H1 (cell line): ENCODE measurements at regions not wholly inside any gene's neighbourhood (a gene's known extent, or its start where the extent isn't known, plus 50 kb on each side); places are given as distances from the start of the nearest gene placed in this dataset.

Source experiments
- CTCF ChIA-PET: fragments of 300-600 bp; sonication (Branson Sonifier 250); formaldehyde crosslinking; loops from one replicate; lab custom pipeline; 2021; ENCODE audit not compliant: partially characterized antibody; lab: Charles Lee
- POLR2A ChIA-PET: fragments of 300-600 bp; sonication (Branson Sonifier 250); formaldehyde crosslinking; loops from one replicate; lab custom pipeline; 2021; ENCODE audit warnings: inconsistent platforms; ENCODE audit not compliant: partially characterized antibody; lab: Charles Lee
- DNase-seq, 2 experiments: peaks; one replicate each; pipeline versions ENCODE4 v3.0.0 to v3.0.0-alpha.2; 2010 to 2022; ENCODE audit warnings: low spot score in 2 of 2, low read depth in 1 of 2, mixed read lengths in 1 of 2
- FAIRE-seq: peaks from 2 replicates; lab custom pipeline; 2011; peaks lifted over from hg19 to GRCh38; lab: Jason Lieb, UNC
- H2AFZ ChIP-seq: 2 replicates; pipeline ENCODE4 v1.8.1; 2012; ENCODE audit warnings: low read length, inconsistent platforms
- H2AK5ac ChIP-seq: 2 replicates; pipeline ENCODE4 v1.6.1; 2013; ENCODE audit warnings: low read depth, low read length
- H2BK120ac ChIP-seq: replicated peaks from 2 replicates; pipeline ENCODE3; 2013; ENCODE audit warnings: low read depth, low read length, inconsistent platforms
- H2BK12ac ChIP-seq: 2 replicates; pipeline ENCODE4 v1.6.1; 2013; ENCODE audit warnings: low read depth, low read length
- H2BK15ac ChIP-seq: 2 replicates; pipeline ENCODE4 v1.6.1; 2013; ENCODE audit warnings: low read length
- H2BK20ac ChIP-seq: 2 replicates; pipeline ENCODE4 v1.6.1; 2013; ENCODE audit warnings: low read length
- H2BK5ac ChIP-seq: 2 replicates; pipeline ENCODE4 v1.6.1; 2013; ENCODE audit warnings: low read depth, low read length
- H3K14ac ChIP-seq: 2 replicates; pipeline ENCODE4 v1.6.1; 2013; ENCODE audit warnings: inconsistent platforms; ENCODE audit not compliant: insufficient read length
- H3K18ac ChIP-seq: 2 replicates; pipeline ENCODE4 v1.6.1; 2013; ENCODE audit warnings: low read length; ENCODE audit errors: extremely low read depth
- H3K23ac ChIP-seq: 2 replicates; pipeline ENCODE4 v1.6.1; 2013; ENCODE audit warnings: inconsistent platforms; ENCODE audit not compliant: insufficient read length
- H3K23me2 ChIP-seq: 2 replicates; pipeline ENCODE4 v1.6.1; 2013; ENCODE audit warnings: low read depth, low read length
- H3K27ac ChIP-seq: 2 replicates; pipeline ENCODE4 v1.6.1; 2011; ENCODE audit warnings: low read depth, low read length, inconsistent platforms
- H3K27me3 ChIP-seq, 4 experiments: replicated peaks in 1 of 4; 1 replicate in 1 of 4; 2 replicates in 3 of 4; pipeline versions ENCODE4 v1.6.1 to v1.8.1; 2011 to 2013; ENCODE audit warnings: low read length in 3 of 4, mild to moderate bottlenecking in 3 of 4, inconsistent platforms in 2 of 4, mixed read lengths in 2 of 4, moderate library complexity in 1 of 4; ENCODE audit not compliant: control insufficient read depth in 3 of 4, insufficient read depth in 3 of 4; ENCODE audit errors: extremely low read depth in 1 of 4
- H3K36me3 ChIP-seq, 4 experiments: 2 replicates each; pipeline versions ENCODE4 v1.6.1 to v1.8.1; 2011 to 2013; ENCODE audit warnings: mild to moderate bottlenecking in 4 of 4, low read length in 3 of 4, moderate library complexity in 2 of 4, control low read depth in 1 of 4, inconsistent platforms in 1 of 4; ENCODE audit not compliant: insufficient read depth in 4 of 4, control insufficient read depth in 2 of 4
- H3K4ac ChIP-seq: replicated peaks from 2 replicates; pipeline ENCODE3; 2013; ENCODE audit warnings: low read length, low read depth, mixed read lengths, inconsistent platforms; ENCODE audit not compliant: insufficient read length
- H3K4me1 ChIP-seq, 4 experiments: replicated peaks in 1 of 4; 1 replicate in 1 of 4; 2 replicates in 3 of 4; pipeline versions ENCODE4 v1.6.1 to v1.8.1; 2011 to 2013; ENCODE audit warnings: low read length in 3 of 4, inconsistent platforms in 2 of 4, mixed read lengths in 1 of 4; ENCODE audit not compliant: insufficient read depth in 4 of 4, control insufficient read depth in 3 of 4
- H3K4me2 ChIP-seq, 2 experiments: 2 replicates each; pipeline versions ENCODE4 v1.6.1 to v1.8.1; 2011 to 2013; ENCODE audit warnings: low read depth in 2 of 2, low read length in 2 of 2, control low read depth in 1 of 2, inconsistent platforms in 1 of 2, mild to moderate bottlenecking in 1 of 2; ENCODE audit not compliant: insufficient read depth in 1 of 2
- H3K4me3 ChIP-seq, 4 experiments: fragments of 200-600, 300-600 bp in 1 of 4; sonication (generic), shearing (Covaris generic), sonication (Bioruptor Twin) in 1 of 4; 2 replicates each; pipeline versions ENCODE4 v1.5.1 to v1.8.1; 2011 to 2016; ENCODE audit warnings: low read length in 4 of 4, low read depth in 3 of 4, control low read depth in 2 of 4, inconsistent platforms in 2 of 4, mild to moderate bottlenecking in 2 of 4, mixed read lengths in 1 of 4, moderate library complexity in 1 of 4; ENCODE audit not compliant: insufficient read depth in 2 of 4; ENCODE audit errors: extremely low read depth in 1 of 4
- H3K56ac ChIP-seq: replicated peaks from 2 replicates; pipeline ENCODE3; 2013; ENCODE audit warnings: low read depth, mild to moderate bottlenecking, mixed read lengths, low read length, inconsistent platforms; ENCODE audit not compliant: insufficient read length
- H3K79me1 ChIP-seq: 2 replicates; pipeline ENCODE4 v1.6.1; 2013; ENCODE audit warnings: low read depth, low read length, control low read depth
- H3K79me2 ChIP-seq, 2 experiments: 2 replicates each; pipeline versions ENCODE4 v1.6.1 to v1.8.1; 2012 to 2013; ENCODE audit warnings: low read length in 2 of 2, mild to moderate bottlenecking in 2 of 2, inconsistent platforms in 1 of 2; ENCODE audit not compliant: insufficient read depth in 2 of 2, control insufficient read depth in 1 of 2
- H3K9ac ChIP-seq, 4 experiments: replicated peaks in 1 of 4; 1 replicate in 1 of 4; 2 replicates in 3 of 4; pipeline versions ENCODE4 v1.6.1 to v1.8.1; 2011 to 2013; ENCODE audit warnings: low read depth in 3 of 4, low read length in 3 of 4, control low read depth in 2 of 4, mild to moderate bottlenecking in 2 of 4, moderate library complexity in 2 of 4, inconsistent platforms in 1 of 4; ENCODE audit errors: extremely low read depth in 1 of 4
- H3K9me3 ChIP-seq, 2 experiments: 2 replicates each; pipeline versions ENCODE4 v1.6.1 to v1.8.1; 2012 to 2013; ENCODE audit warnings: mild to moderate bottlenecking in 2 of 2, moderate library complexity in 2 of 2, control low read depth in 1 of 2, inconsistent platforms in 1 of 2, low read depth in 1 of 2, low read length in 1 of 2, mixed read lengths in 1 of 2; ENCODE audit not compliant: insufficient read depth in 2 of 2
- H4K20me1 ChIP-seq, 2 experiments: replicated peaks in 1 of 2; 2 replicates each; pipeline versions ENCODE3 to v1.8.1; 2011 to 2013; ENCODE audit warnings: inconsistent platforms in 2 of 2, low read length in 2 of 2, mild to moderate bottlenecking in 1 of 2; ENCODE audit not compliant: insufficient read depth in 2 of 2, control insufficient read depth in 1 of 2
- H4K5ac ChIP-seq: 2 replicates; pipeline ENCODE4 v1.6.1; 2013; ENCODE audit warnings: low read length, low read depth, mixed read lengths, inconsistent platforms; ENCODE audit not compliant: insufficient read length
- H4K8ac ChIP-seq: 2 replicates; pipeline ENCODE4 v1.8.0; 2013; ENCODE audit warnings: mild to moderate bottlenecking, moderate library complexity, low read length, inconsistent platforms; ENCODE audit not compliant: insufficient read depth; ENCODE audit errors: extremely low read depth
- H4K91ac ChIP-seq: replicated peaks from 2 replicates; pipeline ENCODE3; 2013; ENCODE audit warnings: low read length, mixed read lengths, inconsistent platforms; ENCODE audit not compliant: insufficient read length
- EZH2 ChIP-seq: fragments of 200-600 bp; sonication (generic); IDR thresholded peaks from 2 replicates; pipeline ENCODE4 v1.7.1; 2012; ENCODE audit warnings: low read depth, mild to moderate bottlenecking, moderate library complexity, low read length, inconsistent platforms; ENCODE audit not compliant: severe bottlenecking
- GABPA ChIP-seq: IDR thresholded peaks from 2 replicates; pipeline ENCODE4 v1.6.1; 2011; ENCODE audit warnings: mild to moderate bottlenecking, low read length, moderate library complexity, borderline replicate concordance; ENCODE audit not compliant: insufficient read depth
- HDAC2 ChIP-seq, 2 experiments: fragments of 300-600 bp in 1 of 2; sonication (generic) in 1 of 2; IDR thresholded peaks; 2 replicates each; pipeline ENCODE4 v1.6.1; 2011 to 2012; ENCODE audit warnings: low read depth in 2 of 2, low read length in 2 of 2, mild to moderate bottlenecking in 2 of 2, moderate library complexity in 2 of 2, borderline replicate concordance in 1 of 2, inconsistent platforms in 1 of 2
- NRF1 ChIP-seq: IDR thresholded peaks from 2 replicates; pipeline ENCODE4 v1.6.1; 2011; ENCODE audit warnings: mild to moderate bottlenecking, low read depth, low read length, improper control_type of control experiment
- PHF8 ChIP-seq: fragments of 200-600 bp; sonication (generic); conservative IDR thresholded peaks from 2 replicates; pipeline ENCODE4 v1.7.1; 2012; ENCODE audit warnings: low read depth, mild to moderate bottlenecking, inconsistent platforms, low read length, moderate library complexity
- POU5F1 ChIP-seq: IDR thresholded peaks from 2 replicates; pipeline ENCODE4 v1.6.1; 2011; ENCODE audit warnings: low read depth, mild to moderate bottlenecking, low read length, moderate library complexity
- RNF2 ChIP-seq: fragments of 200-900, 300-1000 bp; sonication (generic); IDR thresholded peaks from 2 replicates; pipeline ENCODE4 v1.7.1; 2016; ENCODE audit warnings: borderline replicate concordance, low read depth, mild to moderate bottlenecking, antibody characterized with exemption, low read length; ENCODE audit not compliant: poor library complexity, severe bottlenecking; ENCODE audit errors: missing control alignments
- RXRA ChIP-seq: IDR thresholded peaks from 2 replicates; pipeline ENCODE4 v1.6.1; 2011; ENCODE audit warnings: low read depth, mild to moderate bottlenecking, low read length, moderate library complexity; ENCODE audit not compliant: insufficient read depth
- WGBS, 2 experiments: shearing (Covaris generic) in 1 of 2; methylation state at CpG; one replicate each; pipeline versions ENCODE4 v1.1.6 to v1.1.7; 2013 to 2015; ENCODE audit warnings: low lambda C conversion rate in 2 of 2, mixed read lengths in 2 of 2, inconsistent platforms in 1 of 2, low coverage in 1 of 2, missing lambda C conversion rate in 1 of 2; ENCODE audit not compliant: insufficient replicate concordance in 2 of 2, insufficient coverage in 1 of 2, insufficient read length in 1 of 2; ENCODE audit errors: extremely low coverage in 1 of 2, missing lambda C conversion rate in 1 of 2; 5-methylcytosine and 5-hydroxymethylcytosine counted together
- TF ChIP-seq, protein P1 (sequence below), 3 experiments: IDR thresholded peaks; 1 replicate in 2 of 3; 2 replicates in 1 of 3; pipeline versions ENCODE4 v1.5.1 to v1.6.1; 2011; ENCODE audit warnings: low read length in 3 of 3, mild to moderate bottlenecking in 3 of 3, inconsistent platforms in 2 of 3, low read depth in 1 of 3, moderate library complexity in 1 of 3; ENCODE audit not compliant: insufficient read depth in 1 of 3; ENCODE audit errors: control extremely low read depth in 1 of 3
- TF ChIP-seq, protein P2 (sequence below): IDR thresholded peaks from 2 replicates; pipeline ENCODE4 v1.6.1; 2012; ENCODE audit warnings: inconsistent platforms

DNA sequence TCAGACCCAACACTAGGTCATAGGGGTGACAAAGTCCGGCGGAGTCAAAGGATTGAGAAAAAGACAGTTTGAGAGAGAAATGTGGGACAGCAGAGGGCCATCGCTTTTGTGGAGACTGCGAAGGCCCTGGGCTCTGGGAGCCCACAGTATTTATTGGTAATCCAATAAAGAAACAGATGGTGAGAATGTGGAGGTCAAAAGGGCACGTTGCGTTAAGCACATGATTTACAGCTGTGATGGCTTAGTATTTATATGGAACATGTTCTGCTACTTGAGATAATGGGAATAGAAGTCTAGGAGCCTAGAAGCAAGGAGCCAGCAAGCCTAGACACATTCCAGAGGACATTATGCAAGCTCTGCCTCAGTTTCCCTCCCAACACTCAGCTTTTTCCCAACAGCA is 2521.1 kb downstream of the PCDH9 start:
- Histone ChIP-seq H3K18ac (no peak overlapping the region), H2BK20ac (no peak overlapping the region), H3K36me3 (no peaks in the 10 kb centered on the region)

More for the DNA sequence above, 2521.1 kb downstream of the PCDH9 start:
- Histone ChIP-seq H3K9ac (no peak overlapping the region), H3K4me3 (no peak overlapping the region), H2AFZ (no peak overlapping the region), H2BK5ac (no peak overlapping the region), H2BK120ac (no peak overlapping the region), H3K27me3 (no peaks in the 10 kb centered on the region), H3K4me2 (no peak overlapping the region), H3K23me2 (no peaks in the 10 kb centered on the region), H3K27ac (no peak overlapping the region), H3K4me1 (no peaks in the 10 kb centered on the region), H4K91ac (no peak overlapping the region), H4K20me1 (no peaks in the 10 kb centered on the region), H2AK5ac (no peak overlapping the region), H2BK15ac (no peak overlapping the region), H2BK12ac (no peak overlapping the region), H3K79me2 (no peaks in the 10 kb centered on the region), H3K9me3 (no peaks in the 10 kb centered on the region), H3K79me1 (no peaks in the 10 kb centered on the region), H3K4ac (no peak overlapping the region), H4K5ac (no peak overlapping the region), H4K8ac (no peak overlapping the region), H3K23ac (no peak overlapping the region), H3K56ac (no peak overlapping the region), H3K14ac (no peak overlapping the region)
- CTCF ChIA-PET: interaction anchor here (0.9 kb wide), 1 partner anchor 12 kb away, joined by 3 read pairs; no protein-coding TSS in a partner anchor
- TF ChIP-seq GABPA (no peak), RXRA (no peak), EZH2 (no peak), NRF1 (no peak), POU5F1 (no peak), PHF8 (no peak), RNF2 (no peak), HDAC2 (IDR thresholded peaks at IDR 0.05; ENCODE audit: borderline replicate concordance in 1 of 2, low read depth in 2 of 2, low read length in 2 of 2) (no peak)
- TF ChIP-seq, protein P1, sequence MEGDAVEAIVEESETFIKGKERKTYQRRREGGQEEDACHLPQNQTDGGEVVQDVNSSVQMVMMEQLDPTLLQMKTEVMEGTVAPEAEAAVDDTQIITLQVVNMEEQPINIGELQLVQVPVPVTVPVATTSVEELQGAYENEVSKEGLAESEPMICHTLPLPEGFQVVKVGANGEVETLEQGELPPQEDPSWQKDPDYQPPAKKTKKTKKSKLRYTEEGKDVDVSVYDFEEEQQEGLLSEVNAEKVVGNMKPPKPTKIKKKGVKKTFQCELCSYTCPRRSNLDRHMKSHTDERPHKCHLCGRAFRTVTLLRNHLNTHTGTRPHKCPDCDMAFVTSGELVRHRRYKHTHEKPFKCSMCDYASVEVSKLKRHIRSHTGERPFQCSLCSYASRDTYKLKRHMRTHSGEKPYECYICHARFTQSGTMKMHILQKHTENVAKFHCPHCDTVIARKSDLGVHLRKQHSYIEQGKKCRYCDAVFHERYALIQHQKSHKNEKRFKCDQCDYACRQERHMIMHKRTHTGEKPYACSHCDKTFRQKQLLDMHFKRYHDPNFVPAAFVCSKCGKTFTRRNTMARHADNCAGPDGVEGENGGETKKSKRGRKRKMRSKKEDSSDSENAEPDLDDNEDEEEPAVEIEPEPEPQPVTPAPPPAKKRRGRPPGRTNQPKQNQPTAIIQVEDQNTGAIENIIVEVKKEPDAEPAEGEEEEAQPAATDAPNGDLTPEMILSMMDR (IDR thresholded peaks at IDR 0.05; ENCODE audit: control extremely low read depth in 1 of 3, insufficient read depth in 1 of 3, low read depth in 1 of 3, low read length in 3 of 3): no peak
- TF ChIP-seq, protein P2, sequence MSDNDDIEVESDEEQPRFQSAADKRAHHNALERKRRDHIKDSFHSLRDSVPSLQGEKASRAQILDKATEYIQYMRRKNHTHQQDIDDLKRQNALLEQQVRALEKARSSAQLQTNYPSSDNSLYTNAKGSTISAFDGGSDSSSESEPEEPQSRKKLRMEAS: no peak
- WGBS, 2 experiments: 89% methylated on average over 6 of the region's 6 CpGs; no CpG with 5 or more reads in 1 of the 2 experiments
- DNase-seq (no peak), FAIRE-seq (no peak)
- POLR2A ChIA-PET: no interaction called here
